SK-N-SH treated with all-trans-retinoic acid at 6 μM for 48 hours (cell line): ENCODE measurements at regions not wholly inside any gene's neighbourhood (a gene's known extent, or its start where the extent isn't known, plus 50 kb on each side); places are given as distances from the start of the nearest gene placed in this dataset.

Source experiments
- ATAC-seq: fragments of 200-7000 bp; cut with Tn5 transposase; 3 replicates; pipeline ENCODE4 v1.9.1; 2020; ENCODE audit warnings: mild to moderate bottlenecking, moderate library complexity
- CSDC2 ChIP-seq: fragments of 250-450 bp; sonication (Bioruptor Pico); IDR thresholded peaks from 2 replicates; pipeline ENCODE4 v1.5.0; 2020; ENCODE audit warnings: mild to moderate bottlenecking, moderate library complexity
- CSRNP3 ChIP-seq: fragments of 250-450 bp; sonication (Bioruptor Pico); IDR thresholded peaks from 2 replicates; pipeline ENCODE4 v1.5.1; 2021; ENCODE audit warnings: mild to moderate bottlenecking, moderate library complexity
- ESRRG ChIP-seq: fragments of 250-450 bp; sonication (Bioruptor Pico); IDR thresholded peaks from 2 replicates; pipeline ENCODE4 v1.6.1; 2021; ENCODE audit warnings: mild to moderate bottlenecking
- GLIS3 ChIP-seq: fragments of 250-450 bp; sonication (Bioruptor Pico); IDR thresholded peaks from 2 replicates; pipeline ENCODE4 v1.5.0; 2020; ENCODE audit warnings: mild to moderate bottlenecking, moderate library complexity
- ISL1 ChIP-seq: fragments of 250-450 bp; sonication (Bioruptor Pico); IDR thresholded peaks from 2 replicates; pipeline ENCODE4 v2.1.2; 2022; ENCODE audit warnings: mild to moderate bottlenecking, moderate library complexity
- PATZ1 ChIP-seq: fragments of 250-450 bp; sonication (Bioruptor Pico); IDR thresholded peaks from 2 replicates; pipeline ENCODE4 v1.8.0; 2020; ENCODE audit warnings: mild to moderate bottlenecking, moderate library complexity, borderline replicate concordance
- POU6F1 ChIP-seq: fragments of 250-450 bp; sonication (Bioruptor Pico); IDR thresholded peaks from 2 replicates; pipeline ENCODE4 v1.8.0; 2021; ENCODE audit warnings: low read depth, mild to moderate bottlenecking, moderate library complexity, borderline replicate concordance
- PPARA ChIP-seq: fragments of 250-450 bp; sonication (Bioruptor Pico); IDR thresholded peaks from 2 replicates; pipeline ENCODE4 v1.5.0; 2020; ENCODE audit warnings: mild to moderate bottlenecking, borderline replicate concordance
- SNAI2 ChIP-seq: fragments of 250-450 bp; sonication (Bioruptor Pico); IDR thresholded peaks from 2 replicates; pipeline ENCODE4 v1.5.0; 2020; ENCODE audit warnings: mild to moderate bottlenecking, moderate library complexity
- TCF4 ChIP-seq: fragments of 250-450 bp; sonication (Bioruptor Pico); IDR thresholded peaks from 2 replicates; pipeline ENCODE4 v1.8.0; 2021; ENCODE audit warnings: mild to moderate bottlenecking, moderate library complexity, borderline replicate concordance
- TOX ChIP-seq: fragments of 250-450 bp; sonication (Bioruptor Pico); IDR thresholded peaks from 2 replicates; pipeline ENCODE4 v1.8.0; 2021; ENCODE audit warnings: mild to moderate bottlenecking, moderate library complexity, borderline replicate concordance
- TSHZ2 ChIP-seq: fragments of 250-450 bp; sonication (Bioruptor Pico); IDR thresholded peaks from 2 replicates; pipeline ENCODE4 v1.5.0; 2020; ENCODE audit warnings: mild to moderate bottlenecking, moderate library complexity
- ZC3H10 ChIP-seq: fragments of 250-450 bp; sonication (Bioruptor Pico); IDR thresholded peaks from 2 replicates; pipeline ENCODE4 v1.5.1; 2021; ENCODE audit warnings: mild to moderate bottlenecking, moderate library complexity
- ZFP30 ChIP-seq: fragments of 450-650 bp; formaldehyde crosslinking; IDR thresholded peaks from 2 replicates; pipeline ENCODE4 v1.5.0; 2022; ENCODE audit warnings: mild to moderate bottlenecking, moderate library complexity
- ZNF565 ChIP-seq: fragments of 450-650 bp; formaldehyde crosslinking; conservative IDR thresholded peaks from 2 replicates; pipeline ENCODE4 v1.5.0; 2020; ENCODE audit warnings: low read depth, mild to moderate bottlenecking, moderate library complexity
- ZNF70 ChIP-seq: fragments of 450-650 bp; formaldehyde crosslinking; IDR thresholded peaks from 2 replicates; pipeline ENCODE4 v1.5.0; 2020; ENCODE audit warnings: mild to moderate bottlenecking, moderate library complexity
- ZNF8 ChIP-seq: fragments of 450-650 bp; formaldehyde crosslinking; IDR thresholded peaks from 2 replicates; pipeline ENCODE4 v1.5.0; 2020; ENCODE audit warnings: mild to moderate bottlenecking, moderate library complexity
- TF ChIP-seq, protein P1 (sequence below): fragments of 250-450 bp; sonication (Bioruptor Pico); IDR thresholded peaks from 2 replicates; pipeline ENCODE4 v1.5.1; 2020; ENCODE audit warnings: low read depth, mild to moderate bottlenecking, moderate library complexity

GRCh38 chrX:103441878-103442535, 65.7 kb downstream of the BEX3 start:
- TF ChIP-seq TCF4 (CRISPR knock-in tag) (no peak), ZFP30 (CRISPR knock-in tag) (no peak), ZNF70 (CRISPR knock-in tag) (no peak), PATZ1 (CRISPR knock-in tag) (no peak), POU6F1 (CRISPR knock-in tag) (no peak), ISL1 (CRISPR knock-in tag) (no peak), ESRRG (CRISPR knock-in tag) (no peak), TSHZ2 (CRISPR knock-in tag) (no peak), ZNF8 (CRISPR knock-in tag) (no peak), CSDC2 (CRISPR knock-in tag) (no peak), GLIS3 (CRISPR knock-in tag) (no peak), ZNF565 (CRISPR knock-in tag) (no peak), ZC3H10 (CRISPR knock-in tag) (no peak), PPARA (no peak), CSRNP3 (CRISPR knock-in tag) (no peak)
- TF ChIP-seq, protein P1, sequence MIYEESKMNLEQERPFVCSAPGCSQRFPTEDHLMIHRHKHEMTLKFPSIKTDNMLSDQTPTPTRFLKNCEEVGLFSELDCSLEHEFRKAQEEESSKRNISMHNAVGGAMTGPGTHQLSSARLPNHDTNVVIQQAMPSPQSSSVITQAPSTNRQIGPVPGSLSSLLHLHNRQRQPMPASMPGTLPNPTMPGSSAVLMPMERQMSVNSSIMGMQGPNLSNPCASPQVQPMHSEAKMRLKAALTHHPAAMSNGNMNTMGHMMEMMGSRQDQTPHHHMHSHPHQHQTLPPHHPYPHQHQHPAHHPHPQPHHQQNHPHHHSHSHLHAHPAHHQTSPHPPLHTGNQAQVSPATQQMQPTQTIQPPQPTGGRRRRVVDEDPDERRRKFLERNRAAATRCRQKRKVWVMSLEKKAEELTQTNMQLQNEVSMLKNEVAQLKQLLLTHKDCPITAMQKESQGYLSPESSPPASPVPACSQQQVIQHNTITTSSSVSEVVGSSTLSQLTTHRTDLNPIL = no peak
- no peak for ATAC-seq

- TF ChIP-seq CSRNP3 (CRISPR knock-in tag) = no peak
- no peak for TF ChIP-seq ZNF8 (CRISPR knock-in tag)
- TF ChIP-seq ISL1 (CRISPR knock-in tag) = no peak
- TF ChIP-seq, protein P1 = no peak
- TF ChIP-seq TOX (CRISPR knock-in tag) = no peak
- no peak for TF ChIP-seq SNAI2
- TF ChIP-seq, all 23 proteins: peak for 0
These were observed 66.2 kb downstream of the BEX3 start for GRCh38 chrX:103442536-103442901.

More at GRCh38 chrX:103442536-103442901, 66.2 kb downstream of the BEX3 start:
- no peak for ATAC-seq
